A549 (cell line): ENCODE measurements at regions not wholly inside any gene's neighbourhood (a gene's known extent, or its start where the extent isn't known, plus 50 kb on each side); places are given as distances from the start of the nearest gene placed in this dataset.
A peak's percentile ranks its signal among the peaks of the same experiment; 100 is the strongest.

Experiments used
- ATOH8 ChIP-seq: fragments of 250-450 bp; sonication (Bioruptor Pico); IDR thresholded peaks from 2 replicates; pipeline ENCODE4 v1.5.0; 2020; ENCODE audit warnings: low read depth, mild to moderate bottlenecking, moderate library complexity
- CTCF ChIP-seq: fragments of >200 bp; sonication (Bioruptor Twin); formaldehyde crosslinking; IDR thresholded peaks from 3 replicates; pipeline ENCODE4 v1.5.1; 2016
- ELK1 ChIP-seq: fragments of 150-350 bp; IDR thresholded peaks from 2 replicates; pipeline ENCODE4 v1.6.1; 2014; ENCODE audit warnings: low read depth, mild to moderate bottlenecking, low read length
- GATA3 ChIP-seq: IDR thresholded peaks from 2 replicates; pipeline ENCODE4 v1.6.1; 2012; ENCODE audit warnings: borderline replicate concordance
- HES2 ChIP-seq: fragments of >200 bp; sonication (Bioruptor Twin); formaldehyde crosslinking; IDR thresholded peaks from 2 replicates; pipeline ENCODE4 v1.6.1; 2016
- JUNB ChIP-seq: fragments of >200 bp; sonication (Bioruptor Twin); formaldehyde crosslinking; IDR thresholded peaks from 2 replicates; pipeline ENCODE4 v1.6.1; 2016
- MAFK ChIP-seq: fragments of 450-650 bp; IDR thresholded peaks from 2 replicates; pipeline ENCODE4 v1.6.1; 2014; ENCODE audit not compliant: partially characterized antibody
- POLR2A ChIP-seq: IDR thresholded peaks from 2 replicates; pipeline ENCODE4 v1.6.1; 2012; ENCODE audit warnings: mild to moderate bottlenecking, low read length
- SMC3 ChIP-seq: fragments of >200 bp; sonication (Bioruptor Twin); formaldehyde crosslinking; IDR thresholded peaks from 3 replicates; pipeline ENCODE4 v1.6.1; 2018; ENCODE audit warnings: inconsistent platforms

GRCh38 chr3:66938338-66938963, 59.7 kb upstream of the KBTBD8 start:
- TF ChIP-seq POLR2A (no peak), GATA3 (no peak), HES2 (no peak), ATOH8 (CRISPR knock-in tag) (no peak), CTCF (peak; percentile 56), ELK1 (no peak), JUNB (no peak), SMC3 (peak; percentile 33; the same call in 2 of the 3 replicates), MAFK (no peak)
